HG02970 (cell line): ENCODE measurements at regions not wholly inside any gene's neighbourhood (a gene's known extent, or its start where the extent isn't known, plus 50 kb on each side); places are given as distances from the start of the nearest gene placed in this dataset.
A peak's percentile ranks its signal among the peaks of the same experiment; 100 is the strongest.
"Not testable (repeated sequence)": the region's sequence is repeated elsewhere in the genome, so short reads cannot be mapped to it uniquely, and the experiment has no call there.

Experiments
- ATAC-seq: cut with Tn5 transposase; IDR thresholded peaks from one replicate; pipeline ENCODE4 v1.9.1; 2021; ENCODE audit warnings: mild to moderate bottlenecking, moderate library complexity, moderate number of reproducible peaks; ENCODE audit not compliant: unreplicated experiment, low FRiP score

- ATAC-seq = no peak
These were observed 62.2 kb upstream of the ATP1B1 start for GRCh38 chr1:169044296-169044695.

- peak; percentile 43 for ATAC-seq
These were observed 61.5 kb upstream of the ATP1B1 start for GRCh38 chr1:169044971-169045370.

GRCh38 chr1:169046671-169047070 is 59.8 kb upstream of the ATP1B1 start:
- ATAC-seq = no peak

- ATAC-seq = no peak
These were observed 59.4 kb upstream of the ATP1B1 start for GRCh38 chr1:169047074-169047473.

GRCh38 chr1:169048043-169048442 is 58.4 kb upstream of the ATP1B1 start:
- no peak for ATAC-seq

GRCh38 chr1:169049258-169049938 is 57.1 kb upstream of the ATP1B1 start:
- no peak for ATAC-seq

- ATAC-seq = no peak
These were observed 55.3 kb upstream of the ATP1B1 start for GRCh38 chr1:169051171-169051570.

GRCh38 chr1:169052171-169052570 is 54.3 kb upstream of the ATP1B1 start:
- ATAC-seq = not testable (repeated sequence)

- no peak for ATAC-seq
These were observed 53.8 kb upstream of the ATP1B1 start for GRCh38 chr1:169052727-169053126.

GRCh38 chr1:169053196-169053595 is 53.3 kb upstream of the ATP1B1 start:
- ATAC-seq = no peak
